ENCODE measurements at regions not wholly inside any gene's neighbourhood (a gene's known extent, or its start where the extent isn't known, plus 50 kb on each side); places are given as distances from the start of the nearest gene placed in this dataset.

DNA sequence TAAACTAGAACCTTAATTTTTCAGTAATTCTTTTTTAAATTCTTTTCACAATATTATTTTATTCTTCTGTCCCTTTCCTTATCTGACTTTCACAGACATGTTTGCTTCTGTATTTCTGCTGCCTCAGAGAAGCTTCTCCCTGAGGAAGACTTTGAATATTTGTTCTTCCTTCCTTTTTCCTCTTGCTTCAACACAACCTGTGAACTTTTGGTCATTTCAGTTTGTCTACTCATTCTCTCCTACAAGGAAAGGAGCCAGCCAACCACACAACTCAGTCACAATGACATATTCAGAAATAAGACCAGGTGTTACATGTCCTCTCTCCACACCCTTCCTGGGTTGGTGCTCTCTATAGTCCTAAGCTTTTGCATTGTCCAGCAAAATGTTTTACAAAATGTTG lies 310.4 kb downstream of the TFAP2B start:
- TF ChIP-seq CTCF (IDR thresholded peaks at IDR 0.05): no peak
- no peak for TF ChIP-seq EP300 (IDR thresholded peaks at IDR 0.05)
- TF ChIP-seq POLR2AphosphoS5 (IDR thresholded peaks at IDR 0.05): no peak
- no peak for TF ChIP-seq POLR2A (IDR thresholded peaks at IDR 0.05)

Measured in stomach (tissue), 4 donors.